GM12864 (cell line): ENCODE measurements at regions not wholly inside any gene's neighbourhood (a gene's known extent, or its start where the extent isn't known, plus 50 kb on each side); places are given as distances from the start of the nearest gene placed in this dataset.
"Not testable (repeated sequence)": the region's sequence is repeated elsewhere in the genome, so short reads cannot be mapped to it uniquely, and the experiment has no call there.

Source experiments
- DNase-seq: peaks from one replicate; pipeline ENCODE4 v3.0.0-alpha.2; 2011; ENCODE audit warnings: low read depth
- H3K4me3 ChIP-seq: 2 replicates; pipeline ENCODE4 v1.5.1; 2011; ENCODE audit warnings: mild to moderate bottlenecking, low read depth, low read length, control low read depth
- TF ChIP-seq, protein P1 (sequence below): IDR thresholded peaks from 2 replicates; pipeline ENCODE4 v1.5.1; 2011; ENCODE audit warnings: low read depth, mild to moderate bottlenecking, moderate library complexity, low read length, control low read depth, inconsistent platforms; ENCODE audit errors: missing control alignments

DNA sequence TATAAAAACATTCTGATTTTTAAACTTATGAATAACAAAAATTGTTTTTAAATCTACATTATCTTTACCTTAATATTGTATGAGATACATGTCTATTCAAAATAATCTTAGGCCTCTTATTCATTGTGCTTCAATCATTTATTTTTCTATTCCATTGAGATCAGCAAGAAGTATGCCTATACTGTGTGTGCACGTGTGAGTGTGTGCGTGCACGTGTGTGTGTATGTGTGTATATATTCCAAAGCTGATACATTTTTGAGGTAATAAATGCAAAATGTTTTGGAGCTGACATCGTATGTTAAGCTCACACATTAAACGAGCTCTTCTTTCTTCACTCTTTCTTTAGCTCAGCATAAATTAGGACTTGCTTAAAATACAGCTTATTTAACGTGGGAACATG, 1701.2 kb upstream of the PCDH10 start:
- no peak for DNase-seq
- TF ChIP-seq, protein P1, sequence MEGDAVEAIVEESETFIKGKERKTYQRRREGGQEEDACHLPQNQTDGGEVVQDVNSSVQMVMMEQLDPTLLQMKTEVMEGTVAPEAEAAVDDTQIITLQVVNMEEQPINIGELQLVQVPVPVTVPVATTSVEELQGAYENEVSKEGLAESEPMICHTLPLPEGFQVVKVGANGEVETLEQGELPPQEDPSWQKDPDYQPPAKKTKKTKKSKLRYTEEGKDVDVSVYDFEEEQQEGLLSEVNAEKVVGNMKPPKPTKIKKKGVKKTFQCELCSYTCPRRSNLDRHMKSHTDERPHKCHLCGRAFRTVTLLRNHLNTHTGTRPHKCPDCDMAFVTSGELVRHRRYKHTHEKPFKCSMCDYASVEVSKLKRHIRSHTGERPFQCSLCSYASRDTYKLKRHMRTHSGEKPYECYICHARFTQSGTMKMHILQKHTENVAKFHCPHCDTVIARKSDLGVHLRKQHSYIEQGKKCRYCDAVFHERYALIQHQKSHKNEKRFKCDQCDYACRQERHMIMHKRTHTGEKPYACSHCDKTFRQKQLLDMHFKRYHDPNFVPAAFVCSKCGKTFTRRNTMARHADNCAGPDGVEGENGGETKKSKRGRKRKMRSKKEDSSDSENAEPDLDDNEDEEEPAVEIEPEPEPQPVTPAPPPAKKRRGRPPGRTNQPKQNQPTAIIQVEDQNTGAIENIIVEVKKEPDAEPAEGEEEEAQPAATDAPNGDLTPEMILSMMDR, result no peak
- H3K4me3 ChIP-seq, result no peak overlapping the region

DNA sequence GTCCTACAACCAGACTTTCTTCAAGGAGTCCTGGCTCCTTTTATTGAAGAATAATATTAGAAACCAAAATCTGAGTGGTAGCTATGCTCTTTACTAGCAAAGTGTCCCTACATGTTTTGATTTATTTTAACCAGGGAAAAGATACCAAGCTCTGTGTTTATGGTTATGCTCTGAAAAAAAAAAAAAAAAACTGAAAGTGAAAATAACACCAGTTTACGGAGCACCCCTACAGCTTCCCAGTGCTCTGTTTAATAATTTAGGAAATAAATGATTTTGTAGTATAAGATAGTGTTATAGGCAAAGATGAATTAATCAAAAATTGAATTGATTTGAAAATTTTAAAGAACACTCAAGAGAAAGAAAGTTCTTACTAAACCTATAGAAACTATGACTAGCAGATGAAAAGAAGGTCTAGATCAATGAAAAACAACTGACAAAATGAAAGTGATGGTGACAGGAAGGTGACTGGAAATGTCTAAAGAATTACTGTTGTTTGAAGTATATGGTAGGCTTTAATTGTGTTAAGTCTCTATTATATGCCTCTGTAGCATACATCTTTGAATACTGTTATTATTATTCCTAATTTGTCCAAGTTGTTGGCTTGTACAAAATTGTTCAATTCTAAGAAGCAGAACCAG, 1698.4 kb upstream of the PCDH10 start:
- no peak for DNase-seq
- TF ChIP-seq, protein P1, result no peak
- no peak overlapping the region for H3K4me3 ChIP-seq

DNA sequence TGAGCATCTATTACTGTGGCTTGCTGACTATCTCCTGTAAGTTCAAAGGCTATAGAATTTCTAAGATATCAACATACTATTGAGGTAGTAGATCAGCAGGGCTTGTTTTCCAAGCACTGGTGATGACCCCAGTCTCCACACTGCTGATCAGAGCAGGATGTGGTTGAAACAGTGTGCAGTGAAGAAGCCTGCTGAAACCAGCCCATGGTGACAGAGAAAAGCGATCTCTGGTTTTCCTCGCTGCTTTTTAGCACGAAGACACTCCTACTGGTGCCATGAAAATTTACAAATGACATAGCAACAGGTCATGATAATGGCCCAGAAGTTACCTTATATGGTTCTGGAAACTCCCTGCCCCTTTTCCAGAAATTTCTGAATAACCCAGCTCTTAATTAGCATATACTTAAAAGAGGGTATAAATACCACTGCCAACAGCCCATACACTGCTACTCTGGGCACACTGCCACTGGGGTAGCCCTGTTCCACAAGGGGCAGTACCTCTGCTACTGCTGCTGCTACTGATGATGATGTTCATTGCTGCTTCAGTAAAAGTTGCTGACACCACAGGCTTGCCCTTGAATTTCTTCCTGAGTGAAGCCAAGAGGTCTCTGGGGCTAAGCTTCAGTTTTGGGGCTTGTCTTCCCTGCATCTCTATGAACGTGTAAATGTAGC, 1689.5 kb upstream of the PCDH10 start:
- TF ChIP-seq, protein P1, result no peak
- no peak overlapping the region for H3K4me3 ChIP-seq
- DNase-seq, result no peak

DNA sequence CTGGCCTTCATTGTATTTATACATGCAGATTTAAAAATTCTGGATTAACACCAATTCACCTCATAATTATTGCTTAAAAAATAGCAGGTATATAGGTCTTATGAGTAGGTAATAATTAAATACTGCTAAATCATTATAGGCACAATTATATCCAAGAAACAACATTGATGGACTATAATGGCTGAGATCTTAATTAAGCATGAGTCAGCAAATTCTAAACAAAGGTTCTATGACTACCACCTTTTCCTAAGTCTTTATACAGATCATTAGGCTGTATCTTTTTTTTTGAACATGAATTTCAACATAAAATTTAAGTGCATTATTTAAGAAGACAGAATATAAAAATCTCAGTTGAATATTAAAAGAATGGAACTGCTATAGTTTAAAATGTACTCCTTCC, 1678.7 kb upstream of the PCDH10 start:
- no peak for DNase-seq
- no peak overlapping the region for H3K4me3 ChIP-seq
- TF ChIP-seq, protein P1, result no peak

DNA sequence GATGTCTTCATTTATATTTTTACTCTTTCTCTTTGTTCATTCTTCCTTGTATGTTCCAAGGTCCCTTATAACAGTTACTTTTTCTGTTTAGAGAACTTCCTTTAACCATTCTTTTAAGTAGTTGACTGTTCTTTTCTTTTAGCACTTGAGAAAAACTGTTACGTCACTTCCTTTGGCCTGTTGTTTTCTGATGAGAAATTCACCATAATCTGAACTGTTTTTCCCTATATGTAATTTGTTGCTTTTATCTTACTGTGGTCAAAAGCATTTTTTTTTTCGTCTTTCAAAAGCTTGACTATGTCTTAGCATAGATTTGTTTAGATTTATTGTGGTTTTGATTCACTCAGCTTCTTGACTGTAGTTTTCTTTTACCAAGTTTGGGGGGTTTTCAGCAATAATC, 1660.3 kb upstream of the PCDH10 start:
- TF ChIP-seq, protein P1, result no peak
- no peak for DNase-seq
- no peak overlapping the region for H3K4me3 ChIP-seq

DNA sequence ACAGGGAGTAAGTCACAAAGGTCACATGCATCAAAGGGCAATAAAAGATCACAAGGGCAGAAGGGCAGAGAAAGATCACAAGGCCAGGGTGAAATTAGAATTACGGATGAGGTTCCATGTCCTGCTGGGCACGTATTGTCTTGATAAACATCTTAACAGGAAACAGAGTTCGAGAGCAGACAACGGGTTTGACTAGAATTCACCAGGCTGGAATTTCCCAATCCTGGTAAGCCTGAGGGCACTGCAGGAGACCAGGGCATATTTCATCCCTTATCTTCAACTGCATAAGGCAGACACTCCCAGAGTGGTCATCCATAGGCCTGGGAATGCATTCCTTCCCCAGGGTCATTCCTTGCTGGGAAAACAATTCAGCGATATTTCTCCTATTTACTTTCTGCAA, 1652.9 kb upstream of the PCDH10 start:
- DNase-seq, H3K4me3 ChIP-seq: not testable (repeated sequence)

DNA sequence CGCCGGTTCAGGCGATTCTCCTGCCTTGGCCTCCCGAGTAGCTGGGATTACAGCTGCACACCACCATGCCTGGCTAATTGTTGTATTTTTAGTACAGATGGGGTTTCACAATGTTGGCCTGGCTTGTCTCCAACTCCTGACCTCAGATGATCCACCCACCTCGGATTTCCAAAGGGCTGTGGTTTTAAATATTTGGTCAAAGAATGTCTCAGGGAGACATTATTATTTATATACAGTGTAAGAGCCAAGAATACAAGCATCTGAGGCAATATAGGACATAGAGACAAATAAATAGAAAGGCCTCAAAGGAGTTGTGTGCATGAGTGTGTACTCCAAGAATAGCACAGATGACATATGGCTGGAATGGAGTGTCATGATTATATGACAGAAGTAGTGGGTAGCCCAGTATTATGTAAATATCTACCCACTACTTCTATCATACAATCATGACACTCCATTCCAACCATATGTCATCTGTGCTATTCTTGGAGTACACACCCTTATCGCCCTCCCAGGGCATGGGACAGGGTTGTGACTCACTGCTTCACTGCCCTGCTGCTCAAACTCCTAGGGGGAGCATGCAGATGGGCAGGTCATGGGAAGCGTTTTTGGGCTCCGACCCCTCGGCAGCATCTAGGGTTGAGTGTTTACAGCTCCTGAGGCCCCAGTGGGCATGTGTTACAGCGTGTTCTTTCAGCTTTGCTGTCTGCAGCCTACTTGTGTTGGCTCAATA, 1649.8 kb upstream of the PCDH10 start:
- no peak for DNase-seq
- no peak overlapping the region for H3K4me3 ChIP-seq
- TF ChIP-seq, protein P1, result no peak
